ENCODE measurements at regions not wholly inside any gene's neighbourhood (a gene's known extent, or its start where the extent isn't known, plus 50 kb on each side); places are given as distances from the start of the nearest gene placed in this dataset.

DNA sequence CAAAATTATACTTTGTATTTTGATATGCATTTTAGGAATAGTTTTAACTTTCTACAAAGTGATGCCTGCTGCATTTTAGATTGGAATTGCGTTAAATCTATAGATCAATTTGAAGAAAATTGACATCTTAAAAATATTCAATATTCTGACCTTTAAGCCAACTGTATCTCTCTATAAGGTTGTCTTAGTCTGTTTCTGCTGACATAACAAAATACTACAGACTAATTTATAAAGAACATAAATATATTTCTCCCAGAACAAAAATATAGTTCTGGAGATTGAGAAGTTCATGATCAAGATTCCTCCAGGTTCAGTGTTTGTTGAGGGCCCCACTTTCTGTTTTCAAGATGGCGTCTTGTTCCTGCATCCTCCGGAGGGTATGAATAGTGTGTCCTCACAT, 73.6 kb upstream of the NEGR1 start:
- ATAC-seq: no peak
- TF ChIP-seq, protein P1, sequence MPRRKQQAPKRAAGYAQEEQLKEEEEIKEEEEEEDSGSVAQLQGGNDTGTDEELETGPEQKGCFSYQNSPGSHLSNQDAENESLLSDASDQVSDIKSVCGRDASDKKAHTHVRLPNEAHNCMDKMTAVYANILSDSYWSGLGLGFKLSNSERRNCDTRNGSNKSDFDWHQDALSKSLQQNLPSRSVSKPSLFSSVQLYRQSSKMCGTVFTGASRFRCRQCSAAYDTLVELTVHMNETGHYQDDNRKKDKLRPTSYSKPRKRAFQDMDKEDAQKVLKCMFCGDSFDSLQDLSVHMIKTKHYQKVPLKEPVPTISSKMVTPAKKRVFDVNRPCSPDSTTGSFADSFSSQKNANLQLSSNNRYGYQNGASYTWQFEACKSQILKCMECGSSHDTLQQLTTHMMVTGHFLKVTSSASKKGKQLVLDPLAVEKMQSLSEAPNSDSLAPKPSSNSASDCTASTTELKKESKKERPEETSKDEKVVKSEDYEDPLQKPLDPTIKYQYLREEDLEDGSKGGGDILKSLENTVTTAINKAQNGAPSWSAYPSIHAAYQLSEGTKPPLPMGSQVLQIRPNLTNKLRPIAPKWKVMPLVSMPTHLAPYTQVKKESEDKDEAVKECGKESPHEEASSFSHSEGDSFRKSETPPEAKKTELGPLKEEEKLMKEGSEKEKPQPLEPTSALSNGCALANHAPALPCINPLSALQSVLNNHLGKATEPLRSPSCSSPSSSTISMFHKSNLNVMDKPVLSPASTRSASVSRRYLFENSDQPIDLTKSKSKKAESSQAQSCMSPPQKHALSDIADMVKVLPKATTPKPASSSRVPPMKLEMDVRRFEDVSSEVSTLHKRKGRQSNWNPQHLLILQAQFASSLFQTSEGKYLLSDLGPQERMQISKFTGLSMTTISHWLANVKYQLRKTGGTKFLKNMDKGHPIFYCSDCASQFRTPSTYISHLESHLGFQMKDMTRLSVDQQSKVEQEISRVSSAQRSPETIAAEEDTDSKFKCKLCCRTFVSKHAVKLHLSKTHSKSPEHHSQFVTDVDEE (CRISPR knock-in tag; IDR thresholded peaks at IDR 0.05): no peak
- TF ChIP-seq TOX (CRISPR knock-in tag; IDR thresholded peaks at IDR 0.05; ENCODE audit: borderline replicate concordance): no peak

DNA sequence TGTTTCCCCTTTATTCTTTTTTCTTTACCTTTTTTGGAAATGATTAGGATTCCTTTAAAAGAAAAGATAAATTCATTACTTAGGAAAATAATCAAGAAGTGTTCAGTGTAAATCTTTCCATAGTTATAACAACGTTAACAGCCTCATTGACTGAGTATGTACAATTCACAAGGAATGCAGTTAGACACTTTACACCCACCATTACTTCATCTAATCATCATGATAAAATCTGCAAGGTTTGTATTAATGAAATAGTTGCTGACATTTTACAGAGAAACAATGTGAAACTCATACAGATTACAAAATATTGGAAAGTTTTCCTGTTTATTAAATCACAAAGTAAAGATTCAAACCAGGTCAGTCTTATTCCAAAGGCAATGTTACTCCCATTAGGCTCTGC, 59.3 kb upstream of the NEGR1 start:
- ATAC-seq: no peak
- TF ChIP-seq, protein P2, sequence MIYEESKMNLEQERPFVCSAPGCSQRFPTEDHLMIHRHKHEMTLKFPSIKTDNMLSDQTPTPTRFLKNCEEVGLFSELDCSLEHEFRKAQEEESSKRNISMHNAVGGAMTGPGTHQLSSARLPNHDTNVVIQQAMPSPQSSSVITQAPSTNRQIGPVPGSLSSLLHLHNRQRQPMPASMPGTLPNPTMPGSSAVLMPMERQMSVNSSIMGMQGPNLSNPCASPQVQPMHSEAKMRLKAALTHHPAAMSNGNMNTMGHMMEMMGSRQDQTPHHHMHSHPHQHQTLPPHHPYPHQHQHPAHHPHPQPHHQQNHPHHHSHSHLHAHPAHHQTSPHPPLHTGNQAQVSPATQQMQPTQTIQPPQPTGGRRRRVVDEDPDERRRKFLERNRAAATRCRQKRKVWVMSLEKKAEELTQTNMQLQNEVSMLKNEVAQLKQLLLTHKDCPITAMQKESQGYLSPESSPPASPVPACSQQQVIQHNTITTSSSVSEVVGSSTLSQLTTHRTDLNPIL (CRISPR knock-in tag; IDR thresholded peaks at IDR 0.05; ENCODE audit: low read depth): no peak
- TF ChIP-seq SNAI2 (CRISPR knock-in tag; IDR thresholded peaks at IDR 0.05): no peak

DNA sequence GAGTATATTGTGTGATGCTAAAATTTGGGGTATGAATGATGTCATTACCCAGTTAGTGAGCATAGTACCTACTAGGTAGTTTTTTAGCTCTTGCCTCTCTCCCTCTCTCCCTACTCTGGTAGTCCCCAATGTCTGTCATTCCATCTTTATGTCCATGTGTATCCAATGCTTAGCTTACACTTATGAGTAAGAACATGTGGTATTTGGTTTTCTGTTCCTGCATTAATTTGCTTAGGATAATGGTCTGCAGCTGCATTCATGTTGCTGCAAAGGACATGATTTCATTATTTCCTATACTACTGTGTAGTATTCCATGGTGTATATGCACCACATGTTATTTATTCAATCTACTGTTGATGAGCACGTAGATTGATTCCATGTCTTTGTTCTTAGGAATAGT, 54.4 kb upstream of the NEGR1 start:
- TF ChIP-seq ISL1 (CRISPR knock-in tag; IDR thresholded peaks at IDR 0.05) (no peak), GLIS3 (CRISPR knock-in tag; IDR thresholded peaks at IDR 0.05) (no peak), OSR1 (CRISPR knock-in tag; IDR thresholded peaks at IDR 0.05) (no peak), ZNF565 (CRISPR knock-in tag; conservative IDR thresholded peaks at IDR 0.05; ENCODE audit: low read depth) (no peak), ZNF70 (CRISPR knock-in tag; IDR thresholded peaks at IDR 0.05) (no peak), POU6F1 (CRISPR knock-in tag; IDR thresholded peaks at IDR 0.05; ENCODE audit: borderline replicate concordance, low read depth) (no peak), CSDC2 (CRISPR knock-in tag; IDR thresholded peaks at IDR 0.05) (no peak), ARNTL (CRISPR knock-in tag; IDR thresholded peaks at IDR 0.05; ENCODE audit: borderline replicate concordance, low read depth) (no peak), ESRRG (CRISPR knock-in tag; IDR thresholded peaks at IDR 0.05) (no peak), ZFP3 (CRISPR knock-in tag; IDR thresholded peaks at IDR 0.05) (no peak), RARB (CRISPR knock-in tag; IDR thresholded peaks at IDR 0.05) (no peak), SNAI2 (CRISPR knock-in tag; IDR thresholded peaks at IDR 0.05) (no peak), TCF4 (CRISPR knock-in tag; IDR thresholded peaks at IDR 0.05; ENCODE audit: borderline replicate concordance) (no peak)
- no peak for ATAC-seq
